GM18508 (cell line): ENCODE measurements at regions not wholly inside any gene's neighbourhood (a gene's known extent, or its start where the extent isn't known, plus 50 kb on each side); places are given as distances from the start of the nearest gene placed in this dataset.

Experiments used
- ATAC-seq: cut with Tn5 transposase; IDR thresholded peaks from one replicate; pipeline ENCODE4 v1.9.1; 2021; ENCODE audit warnings: moderate number of reproducible peaks; ENCODE audit not compliant: insufficient read depth, unreplicated experiment

GRCh38 chr6:43912598-43913371 lies 142.8 kb downstream of the VEGFA start:
- no peak for ATAC-seq

- ATAC-seq: no peak
Observed at GRCh38 chr6:43912116-43912577, 142.1 kb downstream of the VEGFA start.

GRCh38 chr6:43911354-43912115 lies 141.5 kb downstream of the VEGFA start:
- ATAC-seq: no peak

DNA sequence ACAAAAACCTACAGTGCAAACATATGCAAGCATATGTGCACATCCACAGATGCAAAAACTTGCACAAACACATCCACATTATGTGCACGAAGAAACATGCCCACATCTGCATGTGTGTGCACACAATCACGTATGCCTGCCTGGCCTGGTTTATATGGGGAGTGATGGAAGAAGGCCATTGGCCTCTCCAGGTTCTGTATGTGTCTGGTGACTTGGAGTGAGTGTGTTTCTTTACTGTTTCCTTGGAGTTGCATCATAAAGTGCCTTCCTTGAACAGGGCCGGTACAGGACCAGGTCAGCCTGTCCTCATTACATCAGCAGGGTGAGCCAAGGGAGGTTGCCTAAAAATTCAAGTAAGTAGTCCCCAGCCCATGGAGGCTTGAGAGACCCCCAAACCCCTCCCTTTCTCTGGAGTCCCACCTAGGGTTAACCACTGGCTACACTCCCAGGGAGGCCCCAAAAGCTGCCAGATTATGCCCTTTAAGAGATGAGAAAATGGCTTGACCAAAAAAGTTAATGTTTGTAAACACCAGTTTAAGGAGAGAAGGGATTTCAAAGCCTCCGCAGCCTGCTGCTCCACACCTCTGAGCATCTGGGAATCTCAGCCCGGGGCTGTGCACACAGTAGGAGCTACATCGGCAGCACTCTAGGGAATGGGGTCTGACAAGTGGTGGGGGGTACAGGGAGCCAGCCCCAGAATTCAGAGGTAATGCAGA lies 140.8 kb downstream of the VEGFA start:
- no peak for ATAC-seq

DNA sequence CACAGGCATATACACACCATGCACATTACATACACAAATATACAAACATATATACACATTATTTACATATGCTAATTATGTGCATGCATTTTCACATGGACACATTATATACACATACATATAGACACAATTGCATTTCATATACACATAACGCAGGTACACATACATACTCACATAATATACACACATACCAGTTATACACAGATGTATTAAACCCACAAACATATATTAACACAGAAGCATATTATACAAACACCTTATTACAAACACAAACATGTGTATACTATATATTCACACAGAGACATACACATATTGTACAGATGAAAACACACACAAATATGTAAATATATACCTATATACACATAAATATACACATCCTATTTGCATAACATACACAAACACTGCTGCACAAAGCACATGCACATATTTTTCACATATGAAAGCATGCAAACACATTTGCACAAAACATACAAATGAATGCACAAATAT lies 140.2 kb downstream of the VEGFA start:
- no peak for ATAC-seq

- no peak for ATAC-seq
Observed at GRCh38 chr6:43909474-43910148, 139.6 kb downstream of the VEGFA start.

DNA sequence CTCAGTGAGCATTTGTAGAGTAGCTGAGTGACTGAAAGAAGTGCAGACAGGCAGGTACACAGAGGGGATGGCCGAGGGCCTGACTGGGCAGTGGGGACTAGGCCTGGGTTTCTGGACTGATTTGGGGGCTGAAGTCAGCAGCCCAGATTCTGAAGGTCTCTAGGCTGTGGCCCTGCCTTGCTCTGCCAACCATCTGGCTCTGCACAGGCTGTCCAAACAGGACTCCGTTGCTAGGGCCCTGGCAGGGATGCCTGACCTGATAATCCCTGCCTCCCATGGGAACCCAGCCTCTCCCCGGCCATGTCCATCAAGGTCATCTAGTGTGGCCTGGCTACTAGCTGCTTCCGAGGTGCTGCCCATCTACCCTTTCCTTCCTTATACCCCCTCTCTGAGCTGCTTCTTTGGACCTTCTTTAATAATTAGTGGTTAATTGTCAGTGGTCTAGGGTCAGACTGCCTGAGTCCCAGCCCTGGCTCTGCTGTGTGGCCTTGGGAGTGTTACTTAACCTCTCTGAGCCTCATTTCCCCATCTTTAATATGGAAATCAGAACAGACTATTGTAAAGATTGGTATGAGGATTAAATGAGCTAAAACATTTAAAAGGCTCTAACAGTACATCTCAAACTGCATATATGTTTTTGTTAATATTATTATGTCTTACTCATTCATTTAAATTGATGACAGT lies 137.9 kb downstream of the VEGFA start:
- no peak for ATAC-seq

GRCh38 chr6:43907312-43907711 lies 137.3 kb downstream of the VEGFA start:
- no peak for ATAC-seq

- no peak for ATAC-seq
Observed at GRCh38 chr6:43904311-43905123, 134.5 kb downstream of the VEGFA start.

- ATAC-seq: no peak
Observed at GRCh38 chr6:43903739-43904290, 133.8 kb downstream of the VEGFA start.

DNA sequence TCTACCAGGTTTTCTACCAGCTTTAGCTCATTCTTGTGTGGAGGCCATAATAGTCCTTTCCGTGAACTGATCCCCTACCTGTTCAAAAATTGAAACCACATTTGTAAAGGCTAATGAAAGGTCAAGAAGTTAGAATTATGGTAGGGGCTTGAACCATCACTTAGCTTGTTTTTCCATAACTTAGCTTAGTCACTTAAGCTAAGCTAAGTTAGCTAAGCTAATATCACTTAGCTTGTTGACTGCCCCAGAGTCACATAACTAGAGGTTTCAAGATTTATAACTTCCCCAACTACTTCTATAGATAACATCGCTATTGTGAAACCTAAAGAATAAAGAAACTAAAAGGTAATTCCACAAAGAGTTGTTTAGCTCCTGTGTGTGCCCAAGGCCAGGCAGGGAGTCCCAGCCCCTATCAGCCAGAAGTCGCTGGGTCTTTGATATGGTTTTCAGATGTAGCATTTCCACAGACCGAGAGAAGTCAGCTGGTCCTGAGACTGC lies 131.8 kb downstream of the VEGFA start:
- ATAC-seq: no peak

- ATAC-seq: no peak
Observed at GRCh38 chr6:43900916-43901732, 131.1 kb downstream of the VEGFA start.

- no peak for ATAC-seq
Observed at GRCh38 chr6:43900560-43900915, 130.5 kb downstream of the VEGFA start.

GRCh38 chr6:43899830-43900229 lies 129.8 kb downstream of the VEGFA start:
- no peak for ATAC-seq

DNA sequence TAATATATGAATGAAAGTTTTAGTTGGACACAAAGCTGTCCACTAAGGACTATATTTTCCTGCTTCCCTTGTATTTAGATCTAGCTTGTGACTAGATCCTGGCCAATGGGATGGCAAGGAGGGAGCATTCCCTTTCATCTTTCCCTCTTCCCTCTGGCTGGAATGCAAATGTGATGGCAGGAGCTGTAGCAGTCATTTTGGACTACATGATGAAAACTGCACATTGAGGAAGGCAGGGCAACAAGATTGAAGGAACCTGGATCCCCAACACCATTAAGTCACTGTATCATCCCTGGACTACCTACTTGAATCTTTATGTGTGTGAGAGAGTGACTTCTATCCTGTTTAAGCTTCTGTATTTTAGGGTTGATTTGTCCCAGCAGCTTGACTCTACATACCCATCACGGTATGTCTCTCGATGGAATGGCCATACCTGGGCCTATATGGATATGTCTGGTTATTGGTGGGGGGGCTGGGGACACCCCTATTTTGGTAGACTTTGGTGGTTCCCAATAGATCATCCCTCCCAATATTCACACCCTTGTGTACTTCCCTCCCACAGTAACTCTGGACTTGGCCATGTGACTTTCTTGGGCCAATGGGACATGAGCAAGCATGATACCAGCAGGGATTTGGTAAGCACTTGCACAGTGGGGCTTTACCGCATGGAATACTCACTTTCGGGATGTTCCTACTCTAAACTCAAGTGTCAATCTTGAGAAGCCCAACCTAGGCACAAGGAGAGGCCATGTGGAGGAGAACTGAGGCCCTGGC lies 128.5 kb downstream of the VEGFA start:
- ATAC-seq: no peak

- ATAC-seq: no peak
Observed at GRCh38 chr6:43897571-43898302, 127.7 kb downstream of the VEGFA start.
